Right lobe of liver (tissue), 4 donors: ENCODE measurements at regions not wholly inside any gene's neighbourhood (a gene's known extent, or its start where the extent isn't known, plus 50 kb on each side); places are given as distances from the start of the nearest gene placed in this dataset.

ENCODE experiments used
- POLR2A ChIP-seq: fragments of 450-650 bp; IDR thresholded peaks from one replicate; pipeline ENCODE4 v1.6.1; 2017; ENCODE audit warnings: antibody characterized with exemption, mild to moderate bottlenecking
- TF ChIP-seq, protein P1 (sequence below), 4 donors: fragments of 200-600 bp in 3 of 4; fragments of 450-650 bp in 1 of 4; IDR thresholded peaks; one replicate each; pipeline versions ENCODE4 v1.5.1 to v1.8.0; 2016 to 2022; ENCODE audit warnings: antibody characterized with exemption in 4 of 4, mild to moderate bottlenecking in 2 of 4
- donor health status: DM: no; HTN: no; CAD: no.
- donor health status: DM: no; HTN: no; CAD: no.
- donor health status: DM: no; HTN: yes; CAD: no.

- TF ChIP-seq, protein P1, sequence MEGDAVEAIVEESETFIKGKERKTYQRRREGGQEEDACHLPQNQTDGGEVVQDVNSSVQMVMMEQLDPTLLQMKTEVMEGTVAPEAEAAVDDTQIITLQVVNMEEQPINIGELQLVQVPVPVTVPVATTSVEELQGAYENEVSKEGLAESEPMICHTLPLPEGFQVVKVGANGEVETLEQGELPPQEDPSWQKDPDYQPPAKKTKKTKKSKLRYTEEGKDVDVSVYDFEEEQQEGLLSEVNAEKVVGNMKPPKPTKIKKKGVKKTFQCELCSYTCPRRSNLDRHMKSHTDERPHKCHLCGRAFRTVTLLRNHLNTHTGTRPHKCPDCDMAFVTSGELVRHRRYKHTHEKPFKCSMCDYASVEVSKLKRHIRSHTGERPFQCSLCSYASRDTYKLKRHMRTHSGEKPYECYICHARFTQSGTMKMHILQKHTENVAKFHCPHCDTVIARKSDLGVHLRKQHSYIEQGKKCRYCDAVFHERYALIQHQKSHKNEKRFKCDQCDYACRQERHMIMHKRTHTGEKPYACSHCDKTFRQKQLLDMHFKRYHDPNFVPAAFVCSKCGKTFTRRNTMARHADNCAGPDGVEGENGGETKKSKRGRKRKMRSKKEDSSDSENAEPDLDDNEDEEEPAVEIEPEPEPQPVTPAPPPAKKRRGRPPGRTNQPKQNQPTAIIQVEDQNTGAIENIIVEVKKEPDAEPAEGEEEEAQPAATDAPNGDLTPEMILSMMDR (IDR thresholded peaks at IDR 0.05) = no peak
- no peak for TF ChIP-seq POLR2A
Measured at GRCh38 chr3:34275811-34276210, 477.4 kb downstream of the PDCD6IP start.
